ENCODE measurements at regions not wholly inside any gene's neighbourhood (a gene's known extent, or its start where the extent isn't known, plus 50 kb on each side); places are given as distances from the start of the nearest gene placed in this dataset.

DNA sequence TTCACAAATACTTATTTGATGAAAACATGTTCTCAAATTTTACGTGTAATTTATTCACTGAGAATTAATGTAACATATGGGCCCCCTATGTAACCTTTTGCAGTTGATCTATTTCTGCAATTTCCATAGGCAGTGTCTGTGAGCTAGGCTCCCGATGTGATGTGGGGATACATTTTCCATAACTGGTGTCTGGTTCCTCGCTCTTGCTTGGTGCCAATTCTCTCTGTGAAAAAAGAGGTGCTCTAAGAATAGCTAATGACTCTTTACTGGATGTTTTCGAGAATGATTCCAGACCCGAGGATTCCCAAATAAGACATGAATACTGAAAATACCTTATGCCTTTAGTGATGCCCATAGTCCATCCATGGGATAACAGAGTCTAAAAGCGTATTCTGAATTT, 286.7 kb upstream of the FZD8 start:
- TF ChIP-seq POLR2A (IDR thresholded peaks at IDR 0.05; ENCODE audit: low read depth, low read length) (no peak), POLR2AphosphoS5 (IDR thresholded peaks at IDR 0.05; ENCODE audit: low read depth, low read length) (no peak), SPI1 (IDR thresholded peaks at IDR 0.05; ENCODE audit: low read depth, low read length) (no peak), TAF1 (IDR thresholded peaks at IDR 0.05; ENCODE audit: low read depth, low read length) (no peak), POU2F2 (IDR thresholded peaks at IDR 0.05; ENCODE audit: low read depth, low read length) (no peak), PAX5 (IDR thresholded peaks at IDR 0.05; ENCODE audit: insufficient read depth, low read length, severe bottlenecking) (no peak)

Measured in GM12891 (cell line).